ENCODE measurements at regions not wholly inside any gene's neighbourhood (a gene's known extent, or its start where the extent isn't known, plus 50 kb on each side); places are given as distances from the start of the nearest gene placed in this dataset.

DNA sequence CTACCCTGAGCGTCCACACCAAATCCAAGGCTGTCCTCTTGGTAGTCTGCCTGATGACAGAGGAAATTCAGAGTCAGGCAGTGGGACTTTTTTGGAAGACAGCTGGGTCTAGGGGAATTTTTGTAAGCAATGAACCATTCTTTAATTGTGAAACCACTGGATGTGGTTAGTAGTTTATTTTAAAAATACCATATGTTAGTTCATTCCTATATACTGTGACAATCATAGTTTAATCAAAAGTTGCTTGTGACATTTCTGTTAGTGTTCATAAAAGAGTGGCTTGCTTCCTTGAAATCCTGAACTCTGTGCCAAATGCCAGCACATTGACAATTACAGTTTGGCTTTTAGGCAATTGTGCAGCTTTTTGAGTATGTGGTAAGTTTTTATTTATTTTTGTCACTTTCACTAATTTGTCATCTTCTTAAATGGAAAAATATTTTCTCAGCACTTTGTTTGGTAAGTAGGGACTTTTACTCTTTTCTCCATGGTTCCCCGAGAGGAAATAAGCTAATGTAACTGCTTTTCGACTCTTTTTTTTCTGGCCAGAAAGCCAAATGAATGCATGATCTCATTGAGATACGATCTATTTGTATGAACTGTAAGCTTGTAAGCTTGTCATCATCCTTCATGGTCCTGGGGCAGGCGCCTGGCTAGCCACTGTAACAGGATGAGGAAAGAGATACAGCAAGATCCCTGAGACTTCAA, 72.6 kb upstream of the SLC4A4 start:
- Histone ChIP-seq H3K27me3 (replicated peaks; ENCODE audit: control insufficient read depth, insufficient read depth, low read length, poor library complexity, severe bottlenecking) (no peaks in the 10 kb centered on the region), H3K27ac (ENCODE audit: insufficient read depth, low read length, poor library complexity, severe bottlenecking) (no peak overlapping the region), H3K4me3 (ENCODE audit: insufficient read depth, low read depth, low read length, poor library complexity, severe bottlenecking) (no peak overlapping the region), H3K36me3 (ENCODE audit: control insufficient read depth, insufficient read depth, low read length) (no peaks in the 10 kb centered on the region), H3K9me3 (ENCODE audit: control insufficient read depth, low read length) (no peaks in the 10 kb centered on the region), H3K4me1 (ENCODE audit: control insufficient read depth, insufficient read depth, low read length, poor library complexity, severe bottlenecking) (no peaks in the 10 kb centered on the region)
- DNase-seq = no peak

DNA sequence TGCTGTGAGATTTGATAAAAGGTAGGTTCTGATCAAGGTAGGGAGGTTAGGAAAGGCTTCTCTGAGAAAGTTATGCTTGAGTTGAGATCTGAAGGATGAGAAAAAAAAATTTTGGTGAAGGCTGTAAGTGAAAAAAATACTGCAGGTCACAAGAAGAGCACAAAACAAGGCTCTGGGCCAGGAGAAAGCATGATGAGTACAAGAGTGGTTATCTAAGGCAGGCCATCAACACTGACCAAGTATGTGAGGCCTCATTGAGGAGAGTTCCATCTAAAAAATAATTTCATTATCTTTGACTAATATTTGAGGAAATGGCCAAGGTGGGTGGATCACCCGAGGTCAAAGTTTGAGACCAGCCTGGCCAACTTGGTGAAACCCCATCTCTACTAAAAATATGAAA, 71.6 kb upstream of the SLC4A4 start:
- Histone ChIP-seq H3K27me3 (replicated peaks; ENCODE audit: control insufficient read depth, insufficient read depth, low read length, poor library complexity, severe bottlenecking) (no peaks in the 10 kb centered on the region), H3K4me1 (ENCODE audit: control insufficient read depth, insufficient read depth, low read length, poor library complexity, severe bottlenecking) (no peaks in the 10 kb centered on the region), H3K9me3 (ENCODE audit: control insufficient read depth, low read length) (no peaks in the 10 kb centered on the region), H3K36me3 (ENCODE audit: control insufficient read depth, insufficient read depth, low read length) (no peaks in the 10 kb centered on the region), H3K27ac (ENCODE audit: insufficient read depth, low read length, poor library complexity, severe bottlenecking) (no peak overlapping the region), H3K4me3 (ENCODE audit: insufficient read depth, low read depth, low read length, poor library complexity, severe bottlenecking) (no peak overlapping the region)
- DNase-seq = no peak

- H3K4me3 ChIP-seq (ENCODE audit: insufficient read depth, low read depth, low read length, poor library complexity, severe bottlenecking) = no peak overlapping the region
- H3K27ac ChIP-seq (ENCODE audit: insufficient read depth, low read length, poor library complexity, severe bottlenecking) = no peak overlapping the region
- DNase-seq = no peak
- no peaks in the 10 kb centered on the region for H3K4me1 ChIP-seq (ENCODE audit: control insufficient read depth, insufficient read depth, low read length, poor library complexity, severe bottlenecking)
- no peaks in the 10 kb centered on the region for H3K9me3 ChIP-seq (ENCODE audit: control insufficient read depth, low read length)
- no peaks in the 10 kb centered on the region for H3K27me3 ChIP-seq (replicated peaks; ENCODE audit: control insufficient read depth, insufficient read depth, low read length, poor library complexity, severe bottlenecking)
- H3K36me3 ChIP-seq (ENCODE audit: control insufficient read depth, insufficient read depth, low read length) = no peaks in the 10 kb centered on the region
Measured at GRCh38 chr4:71268166-71268565, 70.7 kb upstream of the SLC4A4 start.

DNA sequence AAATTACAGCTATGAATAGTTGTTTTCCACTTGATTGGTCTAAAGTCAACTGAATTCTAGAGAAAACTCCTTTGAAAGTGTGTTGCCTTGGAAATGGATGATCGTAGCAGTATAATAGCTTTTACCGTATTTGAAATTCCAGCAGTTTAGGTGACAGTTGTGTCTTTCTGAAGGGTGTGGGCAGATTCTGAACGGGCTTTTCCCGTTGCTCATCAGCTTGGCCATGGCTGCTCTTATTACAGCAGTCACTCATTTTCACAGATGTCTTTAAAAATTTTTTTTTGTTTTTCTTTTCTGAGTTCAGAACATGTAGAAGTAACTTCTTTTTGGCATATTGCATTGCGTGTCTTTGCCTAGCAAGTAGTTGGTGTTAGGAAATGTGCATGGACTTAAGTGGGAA, 69.6 kb upstream of the SLC4A4 start:
- Histone ChIP-seq H3K36me3 (ENCODE audit: control insufficient read depth, insufficient read depth, low read length) (no peaks in the 10 kb centered on the region), H3K27ac (ENCODE audit: insufficient read depth, low read length, poor library complexity, severe bottlenecking) (no peak overlapping the region), H3K4me1 (ENCODE audit: control insufficient read depth, insufficient read depth, low read length, poor library complexity, severe bottlenecking) (no peaks in the 10 kb centered on the region), H3K9me3 (ENCODE audit: control insufficient read depth, low read length) (no peaks in the 10 kb centered on the region), H3K4me3 (ENCODE audit: insufficient read depth, low read depth, low read length, poor library complexity, severe bottlenecking) (no peak overlapping the region), H3K27me3 (replicated peaks; ENCODE audit: control insufficient read depth, insufficient read depth, low read length, poor library complexity, severe bottlenecking) (no peaks in the 10 kb centered on the region)
- DNase-seq = no peak

GRCh38 chr4:71270901-71271300, 67.9 kb upstream of the SLC4A4 start:
- H3K4me1 ChIP-seq (ENCODE audit: control insufficient read depth, insufficient read depth, low read length, poor library complexity, severe bottlenecking) = no peaks in the 10 kb centered on the region
- no peaks in the 10 kb centered on the region for H3K27me3 ChIP-seq (replicated peaks; ENCODE audit: control insufficient read depth, insufficient read depth, low read length, poor library complexity, severe bottlenecking)
- H3K4me3 ChIP-seq (ENCODE audit: insufficient read depth, low read depth, low read length, poor library complexity, severe bottlenecking) = no peak overlapping the region
- no peak for DNase-seq
- no peak overlapping the region for H3K27ac ChIP-seq (ENCODE audit: insufficient read depth, low read length, poor library complexity, severe bottlenecking)
- H3K9me3 ChIP-seq (ENCODE audit: control insufficient read depth, low read length) = no peaks in the 10 kb centered on the region
- H3K36me3 ChIP-seq (ENCODE audit: control insufficient read depth, insufficient read depth, low read length) = no peaks in the 10 kb centered on the region

DNA sequence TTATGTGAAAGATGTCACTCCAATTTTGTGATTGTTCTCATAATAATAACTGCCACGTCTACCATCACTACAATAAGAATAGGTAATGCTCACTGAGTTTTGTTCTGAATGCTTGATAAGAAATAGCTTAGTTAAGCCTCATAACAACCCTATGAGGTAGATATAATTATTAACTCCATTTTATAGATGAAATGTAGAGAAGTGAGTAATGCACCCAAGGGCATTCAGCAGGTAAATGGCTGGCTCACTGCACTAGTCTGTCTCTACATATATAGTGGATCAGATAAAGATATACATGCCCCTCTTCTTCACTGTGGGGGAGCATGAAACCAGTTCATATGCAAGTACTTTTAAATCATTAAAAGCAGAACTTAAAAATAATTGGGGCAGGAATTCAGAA, 65.8 kb upstream of the SLC4A4 start:
- DNase-seq = no peak
- H3K27ac ChIP-seq (ENCODE audit: insufficient read depth, low read length, poor library complexity, severe bottlenecking) = no peak overlapping the region
- H3K4me3 ChIP-seq (ENCODE audit: insufficient read depth, low read depth, low read length, poor library complexity, severe bottlenecking) = no peak overlapping the region
- no peaks in the 10 kb centered on the region for H3K36me3 ChIP-seq (ENCODE audit: control insufficient read depth, insufficient read depth, low read length)
- H3K27me3 ChIP-seq (replicated peaks; ENCODE audit: control insufficient read depth, insufficient read depth, low read length, poor library complexity, severe bottlenecking) = no peaks in the 10 kb centered on the region
- peaks cover 3% of the 10 kb centered on the region for H3K4me1 ChIP-seq (ENCODE audit: control insufficient read depth, insufficient read depth, low read length, poor library complexity, severe bottlenecking)
- H3K9me3 ChIP-seq (ENCODE audit: control insufficient read depth, low read length) = no peaks in the 10 kb centered on the region

- Histone ChIP-seq H3K4me1 (ENCODE audit: control insufficient read depth, insufficient read depth, low read length, poor library complexity, severe bottlenecking) (peaks cover 3% of the 10 kb centered on the region), H3K27ac (ENCODE audit: insufficient read depth, low read length, poor library complexity, severe bottlenecking) (no peak overlapping the region), H3K27me3 (replicated peaks; ENCODE audit: control insufficient read depth, insufficient read depth, low read length, poor library complexity, severe bottlenecking) (no peaks in the 10 kb centered on the region), H3K4me3 (ENCODE audit: insufficient read depth, low read depth, low read length, poor library complexity, severe bottlenecking) (no peak overlapping the region), H3K36me3 (ENCODE audit: control insufficient read depth, insufficient read depth, low read length) (no peaks in the 10 kb centered on the region), H3K9me3 (ENCODE audit: control insufficient read depth, low read length) (no peaks in the 10 kb centered on the region)
- DNase-seq = no peak
Measured at GRCh38 chr4:71275004-71275403, 63.8 kb upstream of the SLC4A4 start.

- Histone ChIP-seq H3K4me3 (ENCODE audit: insufficient read depth, low read depth, low read length, poor library complexity, severe bottlenecking) (no peak overlapping the region), H3K36me3 (ENCODE audit: control insufficient read depth, insufficient read depth, low read length) (no peaks in the 10 kb centered on the region), H3K27me3 (replicated peaks; ENCODE audit: control insufficient read depth, insufficient read depth, low read length, poor library complexity, severe bottlenecking) (no peaks in the 10 kb centered on the region), H3K9me3 (ENCODE audit: control insufficient read depth, low read length) (no peaks in the 10 kb centered on the region), H3K4me1 (ENCODE audit: control insufficient read depth, insufficient read depth, low read length, poor library complexity, severe bottlenecking) (peaks cover 3% of the 10 kb centered on the region), H3K27ac (ENCODE audit: insufficient read depth, low read length, poor library complexity, severe bottlenecking) (no peak overlapping the region)
- no peak for DNase-seq
Measured at GRCh38 chr4:71275570-71275969, 63.2 kb upstream of the SLC4A4 start.

- Histone ChIP-seq H3K27me3 (replicated peaks; ENCODE audit: control insufficient read depth, insufficient read depth, low read length, poor library complexity, severe bottlenecking) (no peaks in the 10 kb centered on the region), H3K27ac (ENCODE audit: insufficient read depth, low read length, poor library complexity, severe bottlenecking) (no peak overlapping the region), H3K4me1 (ENCODE audit: control insufficient read depth, insufficient read depth, low read length, poor library complexity, severe bottlenecking) (peaks cover 3% of the 10 kb centered on the region)
Measured at GRCh38 chr4:71277353-71277752, 61.5 kb upstream of the SLC4A4 start.

DNA sequence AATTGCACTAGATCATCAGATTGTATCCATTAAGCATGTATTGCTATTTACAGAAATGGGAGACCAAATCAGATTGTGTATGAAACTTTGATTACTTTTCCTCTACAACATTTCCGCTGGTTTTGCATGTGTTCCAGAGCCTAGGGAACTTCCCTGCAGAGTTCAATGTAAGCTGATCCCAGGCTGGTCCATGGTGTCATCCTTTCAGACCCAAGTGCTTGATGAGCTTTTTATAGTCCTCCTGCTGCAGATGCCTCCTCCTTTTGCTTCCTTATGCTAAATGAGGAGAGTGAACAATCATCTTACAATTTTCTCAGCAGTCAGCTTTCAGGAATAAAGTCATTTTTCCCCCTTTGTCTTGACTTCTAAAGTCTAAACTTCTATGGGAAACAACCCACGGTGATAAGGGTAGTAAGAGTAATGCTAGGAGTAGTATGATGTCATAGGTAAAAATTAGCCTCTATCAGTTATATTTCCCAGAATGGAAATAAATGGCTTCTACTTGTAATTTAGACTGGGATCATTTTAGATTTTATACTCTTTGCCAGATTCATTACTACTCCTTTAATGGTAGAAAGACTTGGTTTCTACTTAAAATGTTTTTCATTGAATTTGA, 55.1 kb upstream of the SLC4A4 start:
- Histone ChIP-seq H3K4me3 (ENCODE audit: insufficient read depth, low read depth, low read length, poor library complexity, severe bottlenecking) (no peak overlapping the region), H3K4me1 (ENCODE audit: control insufficient read depth, insufficient read depth, low read length, poor library complexity, severe bottlenecking) (no peaks in the 10 kb centered on the region), H3K27ac (ENCODE audit: insufficient read depth, low read length, poor library complexity, severe bottlenecking) (no peak overlapping the region), H3K36me3 (ENCODE audit: control insufficient read depth, insufficient read depth, low read length) (no peaks in the 10 kb centered on the region), H3K27me3 (replicated peaks; ENCODE audit: control insufficient read depth, insufficient read depth, low read length, poor library complexity, severe bottlenecking) (no peaks in the 10 kb centered on the region), H3K9me3 (ENCODE audit: control insufficient read depth, low read length) (no peaks in the 10 kb centered on the region)
- DNase-seq = no peak

More at GRCh38 chr4:71277353-71277752, 61.5 kb upstream of the SLC4A4 start:
- no peaks in the 10 kb centered on the region for H3K36me3 ChIP-seq (ENCODE audit: control insufficient read depth, insufficient read depth, low read length)
- no peaks in the 10 kb centered on the region for H3K9me3 ChIP-seq (ENCODE audit: control insufficient read depth, low read length)
- no peak overlapping the region for H3K4me3 ChIP-seq (ENCODE audit: insufficient read depth, low read depth, low read length, poor library complexity, severe bottlenecking)
- DNase-seq = no peak
